Neural progenitor cell (in vitro differentiated cells): ENCODE measurements at regions not wholly inside any gene's neighbourhood (a gene's known extent, or its start where the extent isn't known, plus 50 kb on each side); places are given as distances from the start of the nearest gene placed in this dataset.

ENCODE experiments used
- DNase-seq: peaks from one replicate; pipeline ENCODE4 v3.0.0-alpha.2; 2016; ENCODE audit warnings: low spot score
- H2AFZ ChIP-seq: fragments of 200-600 bp; sonication (generic); replicated peaks from 2 replicates; pipeline ENCODE4 v1.6.1; 2016; ENCODE audit warnings: antibody characterized with exemption
- H3F3A ChIP-seq: fragments of 200-600 bp; sonication (generic); 2 replicates; pipeline ENCODE4 v1.6.1; 2016; ENCODE audit warnings: antibody characterized with exemption, low read depth
- H3K27ac ChIP-seq: fragments of 200-600 bp; sonication (generic); 2 replicates; pipeline ENCODE4 v1.5.1; 2016; ENCODE audit warnings: mild to moderate bottlenecking
- H3K27me3 ChIP-seq: fragments of 200-600 bp; sonication (generic); 2 replicates; pipeline ENCODE4 v1.6.1; 2016; ENCODE audit warnings: mild to moderate bottlenecking, moderate library complexity
- H3K36me3 ChIP-seq: fragments of 200-600 bp; sonication (generic); 2 replicates; pipeline ENCODE4 v1.5.1; 2016
- H3K4me1 ChIP-seq: fragments of 200-600 bp; sonication (generic); 2 replicates; pipeline ENCODE4 v1.6.1; 2016; ENCODE audit warnings: mixed run types
- H3K4me2 ChIP-seq: fragments of 200-600 bp; sonication (generic); 2 replicates; pipeline ENCODE4 v1.6.1; 2016
- H3K4me3 ChIP-seq: fragments of 200-600 bp; sonication (generic); 2 replicates; pipeline ENCODE4 v1.5.1; 2016
- H3K79me2 ChIP-seq: fragments of 200-600 bp; sonication (generic); 2 replicates; pipeline ENCODE4 v1.6.1; 2016; ENCODE audit warnings: low read depth
- H3K9ac ChIP-seq: fragments of 200-600 bp; sonication (generic); 2 replicates; pipeline ENCODE4 v1.6.1; 2016
- H3K9me3 ChIP-seq: fragments of 200-600 bp; sonication (generic); 2 replicates; pipeline ENCODE4 v1.5.1; 2016; ENCODE audit warnings: low read depth
- H4K20me1 ChIP-seq: fragments of 200-600 bp; sonication (generic); 2 replicates; pipeline ENCODE4 v1.6.1; 2016; ENCODE audit warnings: low read depth
- H3K27ac Mint-ChIP-seq: 3 replicates; pipeline ENCODE4 v1.8.0; 2021; ENCODE audit warnings: mixed read lengths
- H3K27me3 Mint-ChIP-seq: 2 replicates; pipeline ENCODE4 v1.8.0; 2022; ENCODE audit warnings: low read depth, mild to moderate bottlenecking, inconsistent platforms, moderate library complexity, mixed read lengths; ENCODE audit not compliant: insufficient read depth
- H3K36me3 Mint-ChIP-seq: 3 replicates; pipeline ENCODE4 v1.8.0; 2021; ENCODE audit warnings: mixed read lengths
- H3K4me1 Mint-ChIP-seq: 3 replicates; pipeline ENCODE4 v1.8.0; 2021; ENCODE audit warnings: mixed read lengths
- H3K4me3 Mint-ChIP-seq: 3 replicates; pipeline ENCODE4 v1.8.0; 2021; ENCODE audit warnings: mild to moderate bottlenecking, moderate library complexity, mixed read lengths
- H3K9me3 Mint-ChIP-seq: 3 replicates; pipeline ENCODE4 v1.8.0; 2020; ENCODE audit warnings: mixed read lengths
- EZH2 ChIP-seq: fragments of 200-600 bp; sonication (generic); IDR thresholded peaks from 2 replicates; pipeline ENCODE4 v1.6.1; 2017; ENCODE audit warnings: antibody characterized with exemption, mild to moderate bottlenecking, moderate library complexity
- EZH2phosphoT487 ChIP-seq: fragments of 200-600 bp; sonication (generic); IDR thresholded peaks from 2 replicates; pipeline ENCODE4 v1.6.1; 2017; ENCODE audit warnings: antibody characterized with exemption
- TF ChIP-seq, protein P1 (sequence below): fragments of 200-600 bp; sonication (generic); IDR thresholded peaks from 2 replicates; pipeline ENCODE4 v1.5.1; 2017; ENCODE audit warnings: antibody characterized with exemption, mild to moderate bottlenecking

DNA sequence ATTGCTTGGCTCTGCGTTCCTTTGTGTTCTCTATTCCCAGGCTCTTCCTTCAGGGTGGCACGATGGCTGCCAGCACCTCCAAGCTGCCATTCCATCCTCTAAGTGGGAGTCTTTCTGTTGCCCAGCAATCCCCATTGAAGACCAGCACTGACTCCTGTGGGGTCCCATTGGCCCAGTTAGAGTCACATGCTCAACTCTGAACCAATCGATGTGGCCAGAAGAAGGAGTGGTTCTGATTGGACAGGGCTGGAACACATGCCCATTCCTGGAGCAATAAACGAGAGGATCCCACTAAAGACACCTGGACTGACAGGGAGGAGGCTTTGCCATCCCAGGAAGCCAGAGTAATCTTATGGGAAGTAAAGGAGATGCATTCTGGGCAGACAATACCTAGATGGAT lies 97.2 kb upstream of the IGSF21 start:
- H3K4me3 ChIP-seq, result no peak overlapping the region
- no peak overlapping the region for H3K4me2 ChIP-seq
- no peaks in the 10 kb centered on the region for H3K27me3 ChIP-seq
- peaks cover 24% of the 10 kb centered on the region for H3K4me1 ChIP-seq
- TF ChIP-seq EZH2phosphoT487 (no peak), EZH2 (no peak)
- TF ChIP-seq, protein P1, sequence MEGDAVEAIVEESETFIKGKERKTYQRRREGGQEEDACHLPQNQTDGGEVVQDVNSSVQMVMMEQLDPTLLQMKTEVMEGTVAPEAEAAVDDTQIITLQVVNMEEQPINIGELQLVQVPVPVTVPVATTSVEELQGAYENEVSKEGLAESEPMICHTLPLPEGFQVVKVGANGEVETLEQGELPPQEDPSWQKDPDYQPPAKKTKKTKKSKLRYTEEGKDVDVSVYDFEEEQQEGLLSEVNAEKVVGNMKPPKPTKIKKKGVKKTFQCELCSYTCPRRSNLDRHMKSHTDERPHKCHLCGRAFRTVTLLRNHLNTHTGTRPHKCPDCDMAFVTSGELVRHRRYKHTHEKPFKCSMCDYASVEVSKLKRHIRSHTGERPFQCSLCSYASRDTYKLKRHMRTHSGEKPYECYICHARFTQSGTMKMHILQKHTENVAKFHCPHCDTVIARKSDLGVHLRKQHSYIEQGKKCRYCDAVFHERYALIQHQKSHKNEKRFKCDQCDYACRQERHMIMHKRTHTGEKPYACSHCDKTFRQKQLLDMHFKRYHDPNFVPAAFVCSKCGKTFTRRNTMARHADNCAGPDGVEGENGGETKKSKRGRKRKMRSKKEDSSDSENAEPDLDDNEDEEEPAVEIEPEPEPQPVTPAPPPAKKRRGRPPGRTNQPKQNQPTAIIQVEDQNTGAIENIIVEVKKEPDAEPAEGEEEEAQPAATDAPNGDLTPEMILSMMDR, result no peak
- H3K9me3 ChIP-seq, result no peaks in the 10 kb centered on the region
- no peak overlapping the region for H3K9ac ChIP-seq
- no peak overlapping the region for H3K27ac Mint-ChIP-seq
- no peak overlapping the region for H2AFZ ChIP-seq
- DNase-seq, result no peak
- H3K4me1 Mint-ChIP-seq, result peaks cover 18% of the 10 kb centered on the region
- H3K27ac ChIP-seq, result no peak overlapping the region
- H4K20me1 ChIP-seq, result no peaks in the 10 kb centered on the region
- peaks cover 13% of the 10 kb centered on the region for H3K27me3 Mint-ChIP-seq
- no peak overlapping the region for H3K4me3 Mint-ChIP-seq
- no peaks in the 10 kb centered on the region for H3K79me2 ChIP-seq
- H3K9me3 Mint-ChIP-seq, result no peaks in the 10 kb centered on the region
- no peaks in the 10 kb centered on the region for H3K36me3 Mint-ChIP-seq
- H3F3A ChIP-seq, result peaks cover 12% of the 10 kb centered on the region
- H3K36me3 ChIP-seq, result no peaks in the 10 kb centered on the region

- no peaks in the 10 kb centered on the region for H3K27me3 ChIP-seq
- H3F3A ChIP-seq, result peaks cover 12% of the 10 kb centered on the region
- H3K4me3 ChIP-seq, result no peak overlapping the region
- H3K9ac ChIP-seq, result no peak overlapping the region
- H4K20me1 ChIP-seq, result no peaks in the 10 kb centered on the region
- no peaks in the 10 kb centered on the region for H3K36me3 ChIP-seq
- H3K4me1 ChIP-seq, result peaks cover 27% of the 10 kb centered on the region
- TF ChIP-seq, protein P1, result no peak
- TF ChIP-seq EZH2phosphoT487 (no peak), EZH2 (no peak)
- no peak overlapping the region for H3K27ac ChIP-seq
- DNase-seq, result peak; percentile 49
- H3K79me2 ChIP-seq, result no peaks in the 10 kb centered on the region
- Mint-ChIP-seq H3K36me3 (no peaks in the 10 kb centered on the region), H3K9me3 (no peaks in the 10 kb centered on the region), H3K4me3 (no peak overlapping the region), H3K27ac (no peak overlapping the region), H3K27me3 (peaks cover 13% of the 10 kb centered on the region), H3K4me1 (peaks cover 22% of the 10 kb centered on the region)
- H3K9me3 ChIP-seq, result no peaks in the 10 kb centered on the region
- no peak overlapping the region for H2AFZ ChIP-seq
- no peak overlapping the region for H3K4me2 ChIP-seq
These were observed 96.7 kb upstream of the IGSF21 start for GRCh38 chr1:18010945-18011344.

DNA sequence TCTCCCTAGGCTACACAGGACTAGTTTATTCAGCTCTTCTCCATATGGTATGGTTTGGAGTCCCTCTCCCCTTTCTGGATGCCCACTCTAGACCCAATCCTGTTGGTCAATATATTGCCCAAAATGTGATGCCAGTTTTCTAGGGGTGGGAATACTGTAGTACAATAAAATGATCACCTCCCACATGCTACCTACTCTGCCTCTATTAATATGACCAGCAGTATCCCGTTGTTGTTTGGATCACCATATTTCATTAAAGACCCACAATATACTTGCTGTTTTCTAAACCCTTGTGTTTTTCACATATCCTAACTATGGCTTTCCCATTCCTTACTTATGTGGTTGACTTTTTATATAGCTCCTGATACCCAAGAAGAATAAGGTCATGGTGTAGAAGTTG lies 95.9 kb upstream of the IGSF21 start:
- Mint-ChIP-seq H3K27ac (no peak overlapping the region), H3K36me3 (no peaks in the 10 kb centered on the region), H3K27me3 (peaks cover 13% of the 10 kb centered on the region), H3K4me3 (no peak overlapping the region), H3K4me1 (peaks cover 22% of the 10 kb centered on the region), H3K9me3 (no peaks in the 10 kb centered on the region)
- no peaks in the 10 kb centered on the region for H3K27me3 ChIP-seq
- H4K20me1 ChIP-seq, result no peaks in the 10 kb centered on the region
- no peak for DNase-seq
- H2AFZ ChIP-seq, result no peak overlapping the region
- no peak overlapping the region for H3K27ac ChIP-seq
- H3F3A ChIP-seq, result peaks cover 12% of the 10 kb centered on the region
- H3K36me3 ChIP-seq, result no peaks in the 10 kb centered on the region
- H3K4me3 ChIP-seq, result no peak overlapping the region
- no peak overlapping the region for H3K9ac ChIP-seq
- TF ChIP-seq EZH2, result no peak
- TF ChIP-seq, protein P1, result no peak
- TF ChIP-seq EZH2phosphoT487, result no peak
- no peaks in the 10 kb centered on the region for H3K9me3 ChIP-seq
- H3K79me2 ChIP-seq, result no peaks in the 10 kb centered on the region
- peaks cover 27% of the 10 kb centered on the region for H3K4me1 ChIP-seq
- no peak overlapping the region for H3K4me2 ChIP-seq
